ENCODE measurements at regions not wholly inside any gene's neighbourhood (a gene's known extent, or its start where the extent isn't known, plus 50 kb on each side); places are given as distances from the start of the nearest gene placed in this dataset.

- H3K27me3 ChIP-seq (ENCODE audit: control insufficient read depth, insufficient read depth, low read length) = no peaks in the 10 kb centered on the region
- DNase-seq (ENCODE audit: low read depth, low spot score) = no peak
- TF ChIP-seq CTCF (IDR thresholded peaks at IDR 0.05; ENCODE audit: low read depth, low read length) = no peak
- CTCF ChIA-PET = no interaction called here
- no peak overlapping the region for H3K27ac ChIP-seq (ENCODE audit: low read depth, low read length)
- POLR2A ChIA-PET = no interaction called here
- no peak overlapping the region for H3K4me3 ChIP-seq (ENCODE audit: low read depth, low read length)
- no peaks in the 10 kb centered on the region for H3K9me3 ChIP-seq (ENCODE audit: control insufficient read depth, insufficient read depth, low read length)
Measured at GRCh38 chr7:93817526-93817925, 73.0 kb downstream of the TFPI2 start.

- H3K27ac ChIP-seq (ENCODE audit: low read depth, low read length) = no peak overlapping the region
- CTCF ChIA-PET = interaction anchor here (0.8 kb wide), 1 partner anchor 18 kb away, joined by 4 read pairs; no protein-coding TSS in a partner anchor
- TF ChIP-seq CTCF (IDR thresholded peaks at IDR 0.05; ENCODE audit: low read depth, low read length) = no peak
- no peaks in the 10 kb centered on the region for H3K27me3 ChIP-seq (ENCODE audit: control insufficient read depth, insufficient read depth, low read length)
- DNase-seq (ENCODE audit: low read depth, low spot score) = no peak
- H3K9me3 ChIP-seq (ENCODE audit: control insufficient read depth, insufficient read depth, low read length) = no peaks in the 10 kb centered on the region
- POLR2A ChIA-PET = no interaction called here
- H3K4me3 ChIP-seq (ENCODE audit: low read depth, low read length) = no peak overlapping the region
Measured at GRCh38 chr7:93817004-93817403, 73.5 kb downstream of the TFPI2 start.

- no peak overlapping the region for H3K27ac ChIP-seq (ENCODE audit: low read depth, low read length)
- ChIA-PET POLR2A (no interaction called here), CTCF (interaction anchor here (0.6 kb wide), 1 partner anchor 636 kb away, joined by 3 read pairs; no protein-coding TSS in a partner anchor)
- DNase-seq (ENCODE audit: low read depth, low spot score) = no peak
- no peak for TF ChIP-seq CTCF (IDR thresholded peaks at IDR 0.05; ENCODE audit: low read depth, low read length)
- no peak overlapping the region for H3K4me3 ChIP-seq (ENCODE audit: low read depth, low read length)
- H3K9me3 ChIP-seq (ENCODE audit: control insufficient read depth, insufficient read depth, low read length) = no peaks in the 10 kb centered on the region
- no peaks in the 10 kb centered on the region for H3K27me3 ChIP-seq (ENCODE audit: control insufficient read depth, insufficient read depth, low read length)
Measured at GRCh38 chr7:93813514-93813913, 77.0 kb downstream of the TFPI2 start.

- no peak for DNase-seq (ENCODE audit: low read depth, low spot score)
- no peak overlapping the region for H3K4me3 ChIP-seq (ENCODE audit: low read depth, low read length)
- no peaks in the 10 kb centered on the region for H3K27me3 ChIP-seq (ENCODE audit: control insufficient read depth, insufficient read depth, low read length)
- TF ChIP-seq CTCF (IDR thresholded peaks at IDR 0.05; ENCODE audit: low read depth, low read length) = no peak
- no peaks in the 10 kb centered on the region for H3K9me3 ChIP-seq (ENCODE audit: control insufficient read depth, insufficient read depth, low read length)
- no peak overlapping the region for H3K27ac ChIP-seq (ENCODE audit: low read depth, low read length)
- POLR2A ChIA-PET = no interaction called here
- CTCF ChIA-PET = no interaction called here
Measured at GRCh38 chr7:93812061-93812460, 78.5 kb downstream of the TFPI2 start.

GRCh38 chr7:93811198-93811597 lies 79.4 kb downstream of the TFPI2 start:
- no peaks in the 10 kb centered on the region for H3K27me3 ChIP-seq (ENCODE audit: control insufficient read depth, insufficient read depth, low read length)

More at GRCh38 chr7:93811198-93811597, 79.4 kb downstream of the TFPI2 start:
- ChIA-PET POLR2A (no interaction called here), CTCF (interaction anchor here (2.5 kb wide), 1 partner anchor 12 kb away, joined by 12 read pairs; no protein-coding TSS in a partner anchor)
- no peak for TF ChIP-seq CTCF (IDR thresholded peaks at IDR 0.05; ENCODE audit: low read depth, low read length)
- no peak overlapping the region for H3K27ac ChIP-seq (ENCODE audit: low read depth, low read length)
- no peaks in the 10 kb centered on the region for H3K9me3 ChIP-seq (ENCODE audit: control insufficient read depth, insufficient read depth, low read length)
- no peak for DNase-seq (ENCODE audit: low read depth, low spot score)
- no peak overlapping the region for H3K4me3 ChIP-seq (ENCODE audit: low read depth, low read length)
